ENCODE measurements at regions not wholly inside any gene's neighbourhood (a gene's known extent, or its start where the extent isn't known, plus 50 kb on each side); places are given as distances from the start of the nearest gene placed in this dataset.

GRCh38 chr15:92304223-92304975 lies 89.3 kb upstream of the ST8SIA2 start:
- DNase-seq (ENCODE audit: low spot score): no peak

DNA sequence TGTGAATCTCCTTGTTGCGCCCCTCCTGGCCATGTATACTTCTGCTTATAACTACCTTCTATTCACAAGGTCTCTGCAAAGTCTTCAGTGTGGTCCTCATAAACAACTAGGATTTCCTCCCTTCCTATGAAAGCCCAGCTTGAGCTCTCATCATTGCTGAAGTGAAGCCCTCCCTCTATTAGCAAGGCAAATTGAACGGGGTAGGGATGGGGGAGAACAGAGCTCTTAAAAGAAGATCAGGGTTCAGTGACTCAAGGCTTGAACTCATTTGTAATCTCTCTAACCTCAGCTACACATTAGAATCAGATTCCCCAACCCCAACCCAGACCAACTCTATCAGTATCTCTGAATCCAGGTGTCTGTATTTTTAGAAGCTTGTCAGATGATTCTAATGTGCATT lies 88.3 kb upstream of the ST8SIA2 start:
- DNase-seq (ENCODE audit: low spot score): no peak

GRCh38 chr15:92306663-92307062 lies 87.0 kb upstream of the ST8SIA2 start:
- peak; percentile 10 for DNase-seq (ENCODE audit: low spot score)

DNA sequence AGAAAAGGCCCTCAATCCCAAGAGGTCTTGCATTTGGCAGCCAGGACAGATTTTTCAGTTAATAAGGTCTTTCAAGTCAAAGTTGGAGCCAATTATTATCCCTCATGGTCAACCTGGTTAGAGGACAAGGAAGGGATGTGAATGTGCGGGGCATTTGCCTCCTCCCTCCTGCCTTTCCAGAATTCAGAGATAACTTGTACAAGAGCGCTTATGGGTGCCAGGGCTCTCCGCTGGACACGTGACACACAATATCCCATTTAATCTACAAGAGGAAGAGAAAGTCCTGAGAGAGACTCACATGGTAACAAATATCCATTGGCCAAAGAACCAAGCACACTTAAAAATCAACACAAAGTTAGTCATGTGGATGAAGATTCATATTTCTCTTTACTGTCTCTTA lies 78.5 kb upstream of the ST8SIA2 start:
- DNase-seq (ENCODE audit: low spot score): no peak

- no peak for DNase-seq (ENCODE audit: low spot score)
Observed at GRCh38 chr15:92315595-92316211, 78.0 kb upstream of the ST8SIA2 start.

DNA sequence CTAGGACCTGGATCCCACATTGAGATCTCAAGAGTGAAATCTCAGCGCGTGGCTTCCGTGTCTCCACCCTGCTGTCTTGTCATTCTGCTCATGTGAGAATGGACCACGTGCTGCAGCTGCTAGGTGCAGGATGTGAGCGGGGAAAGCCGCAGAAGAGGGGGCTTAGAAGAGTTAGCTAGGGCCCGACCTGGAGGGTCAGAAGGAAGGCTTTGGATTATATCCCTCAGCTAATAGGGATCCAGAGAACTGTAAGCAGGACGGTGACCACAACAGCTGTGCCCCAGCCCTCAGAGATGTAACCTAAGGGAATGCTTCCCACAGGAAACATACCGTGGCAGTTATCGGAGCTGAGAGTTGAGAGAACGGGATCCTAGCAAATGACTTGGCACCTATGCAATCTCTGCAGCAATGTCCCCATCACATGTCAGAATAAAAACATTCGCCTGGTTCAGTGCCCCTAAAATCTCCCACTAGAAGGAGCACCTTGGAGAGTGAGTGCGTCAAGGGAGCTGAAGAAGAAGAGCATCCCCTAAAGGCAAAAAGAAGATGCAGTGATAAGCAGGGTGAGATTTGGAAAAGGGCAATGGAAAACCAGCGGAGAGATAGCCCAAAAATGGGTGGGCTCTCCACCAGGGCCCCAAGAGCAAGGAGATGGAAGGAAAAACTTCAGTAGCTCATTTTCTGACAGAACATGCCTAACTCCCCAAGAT lies 76.9 kb upstream of the ST8SIA2 start:
- DNase-seq (ENCODE audit: low spot score): no peak

DNA sequence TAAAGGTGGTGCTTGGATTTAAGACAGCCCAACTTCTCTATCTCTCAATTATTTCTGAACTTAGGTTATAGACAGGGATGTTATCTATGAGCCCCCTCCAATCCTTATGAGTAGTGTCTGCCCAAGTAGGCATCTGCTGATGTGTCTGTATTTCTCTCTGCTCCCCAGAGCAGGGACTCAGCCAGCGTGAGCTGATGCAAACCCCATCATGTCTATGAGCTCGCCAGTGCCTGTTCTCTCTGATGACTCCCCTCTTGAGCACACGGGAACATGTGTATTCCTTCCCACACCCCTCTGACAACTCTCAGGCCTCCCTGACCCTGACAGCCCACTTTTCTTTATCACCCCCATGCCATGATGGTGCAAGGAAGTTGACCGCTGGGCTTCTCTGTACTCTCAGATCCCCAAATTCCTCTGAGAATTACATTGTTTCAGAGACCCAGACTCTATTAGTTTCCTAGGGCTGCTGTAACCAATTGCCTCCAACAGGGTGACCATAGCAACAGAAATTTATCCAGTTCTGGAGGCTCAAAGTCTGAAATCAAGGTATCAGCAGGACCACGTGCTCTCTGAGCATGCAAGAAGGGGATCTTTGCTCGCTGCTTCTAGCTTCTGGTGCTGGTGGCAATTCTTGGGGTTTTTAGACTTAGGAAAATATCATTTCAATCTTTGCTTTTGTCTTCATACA lies 73.5 kb upstream of the ST8SIA2 start:
- no peak for DNase-seq (ENCODE audit: low spot score)

GRCh38 chr15:92322566-92323355 lies 70.9 kb upstream of the ST8SIA2 start:
- no peak for DNase-seq (ENCODE audit: low spot score)

DNA sequence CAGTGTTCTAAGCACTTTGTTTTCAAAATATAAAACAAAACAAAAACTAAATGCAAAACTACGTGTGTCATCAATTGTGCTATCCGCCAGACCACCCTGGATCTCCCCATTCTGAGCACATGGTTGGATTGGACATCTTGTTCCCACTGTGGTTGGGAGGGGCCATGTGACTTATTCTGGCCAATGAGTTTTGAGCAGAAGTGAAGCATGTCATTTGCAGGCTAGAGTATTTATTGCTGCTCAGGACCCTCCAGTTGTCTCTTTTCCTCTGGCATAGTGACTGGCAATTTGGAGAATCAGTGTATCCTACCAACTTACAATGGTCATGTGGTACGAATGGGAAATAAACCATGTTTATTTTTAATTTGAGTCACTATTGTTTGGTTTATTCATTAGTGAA lies 70.2 kb upstream of the ST8SIA2 start:
- DNase-seq (ENCODE audit: low spot score): no peak

DNA sequence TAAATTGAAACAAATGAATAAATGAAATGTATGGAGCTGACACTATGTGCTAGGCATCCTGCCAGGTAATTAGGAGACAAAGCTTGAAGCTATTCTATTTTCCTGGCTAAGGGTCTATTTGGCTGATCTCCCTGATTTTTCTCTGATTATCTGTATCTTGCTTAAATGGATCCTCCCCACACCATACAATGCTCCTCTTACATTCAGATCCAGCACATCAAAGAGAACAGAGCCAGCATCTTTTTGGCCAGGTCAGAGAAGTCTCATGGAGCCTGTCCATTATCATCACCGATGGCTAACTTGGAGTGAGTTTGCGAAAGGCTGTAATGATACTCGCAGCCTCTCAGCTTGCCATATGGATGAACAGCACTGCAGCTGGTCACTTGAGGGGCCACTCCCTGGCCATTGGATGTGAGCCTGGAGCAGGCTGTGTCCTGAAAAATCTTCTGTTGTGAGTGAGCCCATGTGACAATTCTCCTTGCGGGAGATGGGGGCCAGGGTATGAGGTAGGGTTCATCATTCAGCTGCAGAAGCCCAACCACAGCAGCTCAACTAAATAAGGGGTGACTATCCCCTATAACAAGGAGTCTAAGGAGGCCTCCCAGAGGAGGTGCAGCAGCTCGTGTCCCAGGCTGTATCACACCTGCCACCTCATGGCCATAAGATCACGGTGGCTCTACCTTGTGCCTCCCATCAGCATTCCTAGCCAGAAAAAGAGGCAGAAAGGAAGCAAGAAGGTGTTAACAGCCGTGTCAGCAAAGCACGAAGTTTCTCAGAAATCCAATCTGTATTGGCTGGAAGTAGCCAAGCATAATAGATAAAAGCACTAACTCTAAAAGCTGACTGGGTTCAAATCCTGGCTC lies 69.3 kb upstream of the ST8SIA2 start:
- no peak for DNase-seq (ENCODE audit: low spot score)

DNA sequence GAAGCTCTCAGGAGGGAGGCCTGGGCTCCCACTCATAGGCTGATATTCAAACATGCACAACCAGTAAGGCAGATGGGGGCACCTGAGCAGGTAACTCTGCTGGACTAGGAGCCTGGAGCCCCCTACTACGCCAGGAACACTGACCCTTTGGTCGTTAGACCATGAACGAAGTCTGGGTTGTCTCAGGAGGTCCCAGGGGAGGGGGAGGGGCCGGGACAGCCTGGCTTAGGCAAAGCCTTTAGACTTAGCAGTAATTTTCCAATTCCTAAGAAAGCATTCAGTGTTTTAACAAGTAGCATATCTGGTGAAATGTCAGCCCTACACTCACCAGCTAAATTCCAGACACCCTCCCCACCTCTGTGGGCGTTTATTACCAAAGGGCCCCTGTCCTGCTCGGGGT lies 67.4 kb upstream of the ST8SIA2 start:
- DNase-seq (ENCODE audit: low spot score): no peak

GRCh38 chr15:92327033-92327432 lies 66.6 kb upstream of the ST8SIA2 start:
- no peak for DNase-seq (ENCODE audit: low spot score)

DNA sequence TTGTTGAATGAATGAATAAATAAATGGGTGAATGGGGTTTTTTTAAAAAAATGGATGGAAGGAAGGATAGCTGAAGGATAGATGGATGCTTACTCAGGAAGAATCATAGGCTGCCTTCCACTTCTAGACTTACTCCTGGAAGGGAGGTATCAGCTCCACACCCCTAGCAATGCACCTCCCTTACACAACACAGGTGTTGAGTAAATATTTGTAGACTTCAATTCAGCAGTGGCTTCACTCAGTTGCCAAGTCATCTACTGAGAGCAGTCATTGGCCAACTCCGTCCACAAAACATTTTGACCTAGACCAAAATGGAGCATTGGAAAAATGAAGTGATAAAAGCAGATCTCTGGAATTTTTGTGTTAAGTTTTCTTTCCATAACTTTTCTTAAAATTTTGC lies 65.5 kb upstream of the ST8SIA2 start:
- no peak for DNase-seq (ENCODE audit: low spot score)

DNA sequence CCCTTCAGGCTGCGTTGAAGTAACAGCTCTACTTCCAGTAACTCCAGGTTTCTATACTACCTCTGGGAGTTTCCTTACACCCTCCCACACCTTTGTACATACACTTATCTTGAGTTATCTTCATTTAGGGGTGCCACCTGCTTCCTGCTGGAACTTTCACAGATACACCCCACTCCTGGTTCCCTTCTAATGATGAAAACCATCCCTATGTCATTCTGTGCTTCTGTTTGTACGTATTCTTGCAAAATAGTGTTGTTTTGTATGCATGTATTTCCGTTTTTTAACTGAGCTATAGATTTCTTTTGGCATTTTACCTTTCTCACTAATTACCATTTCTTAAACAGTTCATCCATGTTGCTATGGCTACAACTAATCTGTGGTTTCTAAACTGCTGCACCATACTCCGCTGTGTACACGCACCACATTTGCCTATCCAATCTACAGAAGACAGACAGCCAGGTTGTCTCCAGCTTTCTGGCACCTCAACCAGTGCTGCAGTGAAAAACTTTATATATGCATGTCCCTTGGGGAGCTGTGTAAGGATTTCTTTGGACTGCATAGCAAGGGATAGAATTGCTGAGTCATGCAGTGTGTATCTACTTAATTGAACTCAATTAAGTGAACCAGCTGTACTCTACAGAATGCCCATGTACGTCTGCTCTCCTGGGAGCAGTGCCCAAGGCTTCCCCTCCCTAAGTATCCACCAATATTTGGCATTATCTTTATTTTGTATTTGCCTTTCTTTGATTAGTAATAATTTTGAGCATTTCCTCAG lies 61.4 kb upstream of the ST8SIA2 start:
- DNase-seq (ENCODE audit: low spot score): no peak

DNA sequence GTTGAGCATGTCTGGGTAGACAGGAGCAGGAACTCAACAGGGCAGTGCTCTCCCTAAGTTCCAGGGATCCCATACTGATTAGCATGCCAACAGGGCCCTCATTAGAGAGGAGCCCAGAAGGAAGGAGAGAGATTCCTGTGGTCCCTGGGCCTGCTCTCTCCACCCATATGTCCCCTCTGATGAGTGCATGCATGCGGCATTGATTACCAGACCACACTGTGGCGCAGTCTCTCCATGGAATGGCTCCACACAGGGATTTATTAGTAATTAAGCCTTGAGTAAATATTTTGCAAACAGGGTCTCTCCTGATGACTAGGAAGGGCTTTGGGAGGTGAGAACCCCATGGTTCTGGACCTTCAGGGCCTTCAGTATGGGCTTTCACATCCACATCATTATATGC lies 60.0 kb upstream of the ST8SIA2 start:
- DNase-seq (ENCODE audit: low spot score): no peak

GRCh38 chr15:92336419-92336987 lies 57.2 kb upstream of the ST8SIA2 start:
- no peak for DNase-seq (ENCODE audit: low spot score)

DNA sequence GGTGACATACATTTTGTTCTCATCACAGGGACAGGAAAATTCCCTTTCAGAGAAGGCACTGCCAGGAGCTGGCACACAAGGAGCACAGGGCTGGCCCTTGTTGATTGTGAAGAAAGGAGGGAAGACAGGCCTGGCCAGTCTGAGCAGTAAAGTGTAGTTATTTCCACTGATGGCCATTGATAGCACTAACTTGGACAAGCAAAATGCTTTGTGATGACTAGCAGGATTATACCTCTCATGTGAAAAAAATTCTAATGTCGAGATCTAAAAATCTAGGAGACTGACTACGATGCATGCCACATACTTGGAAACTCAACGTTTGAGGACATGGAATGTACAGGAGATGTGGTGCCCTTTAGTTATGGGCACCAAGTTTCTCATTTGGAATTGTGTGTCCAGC lies 54.3 kb upstream of the ST8SIA2 start:
- no peak for DNase-seq (ENCODE audit: low spot score)

Measured in kidney tubule cell (primary cell).